Suppressor macrophage treated with lipopolysaccharide for 1 hour (primary cell): ENCODE measurements at regions not wholly inside any gene's neighbourhood (a gene's known extent, or its start where the extent isn't known, plus 50 kb on each side); places are given as distances from the start of the nearest gene placed in this dataset.

ENCODE experiments used
- DNase-seq, 3 donors: peaks; one replicate each; pipeline ENCODE4 v3.0.0-alpha.2; 2020 to 2022

DNA sequence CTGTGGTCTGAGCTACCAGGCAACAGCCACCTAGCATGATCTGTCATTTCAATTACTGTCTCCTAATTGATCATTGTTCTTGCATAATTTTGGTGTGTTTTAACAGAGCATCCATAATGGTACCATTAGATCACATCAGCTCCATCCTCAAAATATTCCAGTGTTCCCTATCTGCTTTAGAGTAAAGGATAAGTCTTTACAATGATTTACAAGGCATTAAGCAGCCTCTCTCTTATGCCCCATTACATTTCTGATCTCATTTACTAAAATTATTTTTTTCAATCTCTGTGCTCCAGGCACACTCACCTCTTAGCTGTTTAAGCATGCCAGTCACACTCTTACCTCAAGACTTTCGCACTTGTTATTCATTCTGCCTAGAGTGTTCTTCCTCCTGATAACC, 389.9 kb upstream of the PTPRD start:
- DNase-seq, result no peak

DNA sequence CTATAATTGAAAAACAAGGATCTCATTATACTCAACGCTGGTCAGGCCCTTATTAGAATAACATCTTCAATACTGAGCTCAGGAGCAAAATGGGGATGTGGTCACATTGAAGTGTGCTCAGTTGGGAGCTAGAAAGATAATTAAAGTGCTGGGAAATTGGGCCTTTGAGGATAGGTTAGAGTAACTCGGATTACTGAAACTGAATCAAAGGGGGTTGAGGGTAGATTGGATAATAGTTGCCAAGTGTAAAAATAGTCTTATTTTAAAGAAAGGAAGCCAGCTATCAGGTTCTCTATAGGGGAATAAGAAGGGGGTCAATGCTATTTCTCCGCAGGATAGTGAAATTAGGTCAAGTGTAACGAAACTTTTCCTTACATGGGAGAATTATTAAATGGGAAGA, 391.0 kb upstream of the PTPRD start:
- no peak for DNase-seq

DNA sequence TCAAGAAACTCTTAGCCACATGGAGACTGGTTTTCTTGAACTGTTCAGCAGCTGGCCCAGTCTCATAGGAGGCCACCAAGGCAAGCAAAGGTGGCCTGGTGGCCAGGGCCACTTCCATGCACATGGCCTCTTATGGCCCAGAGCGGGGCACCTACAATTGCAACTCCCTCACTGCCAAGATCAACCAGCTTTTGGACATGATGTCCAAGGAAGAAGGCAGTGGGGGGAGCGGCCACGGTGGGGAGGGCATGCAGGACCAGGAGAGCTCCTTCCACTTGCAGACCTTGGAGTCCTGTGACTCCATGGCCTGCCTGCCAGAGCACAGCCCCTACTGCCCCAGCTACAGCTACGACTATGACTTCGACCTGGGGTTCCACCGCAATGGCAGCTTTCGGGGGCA, 398.9 kb upstream of the PTPRD start:
- no peak for DNase-seq

DNA sequence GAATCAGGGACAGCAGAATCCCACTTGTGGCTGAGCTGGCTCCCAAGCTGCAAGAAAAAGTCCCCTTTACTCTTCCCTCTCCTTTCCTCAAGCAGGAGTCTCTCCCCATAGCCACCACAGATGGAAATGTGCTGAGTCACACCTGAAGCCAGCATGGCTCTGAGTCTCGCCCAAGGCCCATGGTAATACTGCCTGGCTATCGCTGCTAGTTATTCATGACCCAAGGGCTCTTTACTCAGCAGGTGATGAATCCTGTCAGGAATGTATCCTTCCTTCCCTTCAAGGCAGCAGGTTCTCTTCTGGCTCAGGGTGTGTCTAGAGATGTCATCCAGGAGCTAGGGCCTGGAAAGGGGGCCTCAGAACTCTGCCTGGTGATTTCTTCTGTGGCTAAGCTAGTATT, 403.3 kb upstream of the PTPRD start:
- no peak for DNase-seq

DNA sequence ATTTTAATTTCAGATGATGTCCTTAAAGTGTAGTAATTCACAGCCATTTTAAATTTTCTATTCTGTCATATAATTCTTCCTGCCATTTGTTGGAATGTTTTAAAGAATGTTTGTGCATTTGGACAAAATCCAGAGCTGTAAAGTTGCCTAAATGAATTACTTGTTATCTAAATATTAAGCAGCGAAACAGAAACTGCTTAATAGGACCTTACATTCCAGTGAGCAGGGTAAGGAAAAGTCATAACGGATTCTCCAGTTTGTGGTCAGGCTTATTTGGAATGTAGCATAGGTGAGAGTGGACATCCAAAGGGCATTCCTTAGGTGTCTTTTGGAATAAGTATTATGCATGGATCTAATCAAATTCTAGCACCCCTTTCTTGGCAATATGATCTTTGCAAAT, 410.4 kb upstream of the PTPRD start:
- no peak for DNase-seq

DNA sequence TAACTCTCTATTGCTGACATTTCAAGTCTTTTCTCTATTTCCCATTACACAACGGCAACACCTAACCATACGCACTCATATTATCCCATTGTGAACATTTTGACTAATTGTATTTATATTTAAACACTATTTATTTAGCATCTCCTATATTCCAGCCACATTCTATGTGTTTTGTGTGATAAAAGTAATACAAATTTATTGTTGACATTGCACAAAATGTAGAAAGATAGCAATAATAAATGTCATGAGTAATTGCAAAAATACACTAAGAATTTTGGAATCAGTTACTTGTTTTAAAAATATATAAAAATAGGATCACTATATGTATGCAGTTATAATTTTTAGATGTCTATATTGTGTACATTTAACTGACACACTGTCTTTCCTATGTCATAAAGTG, 413.0 kb upstream of the PTPRD start:
- DNase-seq, result no peak

DNA sequence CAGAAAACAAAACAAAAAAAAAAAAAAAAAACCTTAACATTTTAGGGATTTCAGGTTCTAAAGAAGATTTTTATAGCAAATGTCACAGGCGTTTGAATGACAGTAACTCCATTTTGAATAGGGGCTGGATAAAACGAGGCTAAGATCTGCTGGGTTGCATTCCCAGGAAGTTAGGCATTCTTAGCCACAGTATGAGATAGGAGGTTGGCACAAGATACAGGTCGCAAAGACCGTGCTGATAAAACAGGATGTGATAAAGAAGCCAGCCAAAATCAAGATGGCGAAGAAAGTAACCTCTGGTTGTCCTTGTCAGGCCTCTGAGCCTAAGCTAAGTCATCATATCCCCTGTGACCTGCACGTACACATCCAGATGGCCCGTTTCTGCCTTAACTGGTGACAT, 425.6 kb upstream of the PTPRD start:
- DNase-seq, result no peak

DNA sequence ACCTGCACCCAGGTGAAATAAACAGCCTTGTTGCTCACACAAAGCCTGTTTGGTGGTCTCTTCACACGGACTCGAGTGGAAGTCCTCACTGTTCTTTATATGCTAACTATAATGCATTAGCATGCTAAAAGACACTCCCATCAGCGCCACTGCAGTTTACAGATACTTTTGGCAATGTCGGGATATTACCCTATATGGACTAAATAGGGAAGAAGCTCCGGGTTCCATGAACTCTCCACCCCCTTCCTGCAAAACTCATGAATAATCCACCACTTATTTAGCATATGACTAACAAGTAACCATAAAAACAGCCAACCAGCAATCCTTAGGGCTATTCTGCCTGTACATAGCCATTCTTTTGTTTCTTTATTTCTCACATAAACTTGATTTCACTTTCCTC, 426.2 kb upstream of the PTPRD start:
- no peak for DNase-seq

DNA sequence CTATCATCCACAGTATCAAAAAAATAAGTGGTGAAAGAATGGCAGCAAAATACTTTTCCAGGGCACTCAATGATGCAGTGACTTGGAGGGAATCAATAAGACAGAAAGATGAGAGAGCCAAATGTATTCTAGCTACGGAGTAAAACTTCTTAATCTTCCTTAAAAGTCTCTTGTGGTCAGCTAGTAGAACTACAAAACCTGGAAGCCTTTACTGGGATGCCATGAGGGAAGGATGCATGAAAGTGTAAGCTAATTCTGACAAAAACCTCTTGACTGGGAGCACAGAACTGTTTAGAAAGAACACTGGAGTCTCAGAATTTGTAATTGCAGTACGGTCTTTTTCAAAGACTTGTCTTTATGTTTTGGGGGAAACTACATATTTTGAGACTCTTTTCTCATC, 432.8 kb upstream of the PTPRD start:
- DNase-seq, result no peak

DNA sequence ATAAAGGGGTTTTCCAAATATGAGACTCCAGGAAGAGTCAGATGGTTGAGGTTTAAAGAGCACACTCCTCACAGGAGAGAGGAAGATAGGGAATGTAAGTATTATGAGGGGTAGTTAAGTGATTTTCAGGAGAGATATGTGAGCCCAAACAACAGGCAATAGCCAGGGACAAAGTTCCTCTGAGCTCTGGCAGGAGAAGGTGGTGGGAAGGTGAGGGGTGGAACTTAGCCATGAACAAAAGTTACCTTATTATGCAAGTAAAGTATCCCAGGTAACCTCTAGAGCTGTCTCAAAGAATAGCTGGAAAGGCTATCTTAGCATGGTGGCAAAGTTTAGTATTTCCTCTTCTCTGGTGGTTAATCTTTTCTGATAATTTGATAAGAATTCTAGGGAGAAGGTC, 450.5 kb upstream of the PTPRD start:
- DNase-seq, result no peak

DNA sequence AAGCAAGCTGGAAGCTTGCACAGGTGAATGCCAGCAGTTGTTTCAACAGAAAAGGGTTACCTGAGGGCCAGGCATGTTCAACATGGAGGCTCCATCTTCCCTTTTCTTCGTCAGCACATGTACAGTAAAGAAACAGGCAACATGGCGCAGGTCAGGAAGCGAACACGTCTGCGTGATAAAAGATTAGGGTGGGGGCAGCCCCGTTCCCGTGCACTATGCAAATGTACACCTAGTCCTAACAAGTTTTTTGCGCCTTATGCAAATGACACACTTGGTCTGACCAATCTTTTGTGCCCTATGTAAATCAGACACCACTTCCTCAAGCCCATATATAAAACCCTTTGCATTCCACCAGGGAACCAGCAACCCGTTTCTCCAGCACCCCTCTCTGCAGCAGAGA, 452.1 kb upstream of the PTPRD start:
- DNase-seq, result no peak

DNA sequence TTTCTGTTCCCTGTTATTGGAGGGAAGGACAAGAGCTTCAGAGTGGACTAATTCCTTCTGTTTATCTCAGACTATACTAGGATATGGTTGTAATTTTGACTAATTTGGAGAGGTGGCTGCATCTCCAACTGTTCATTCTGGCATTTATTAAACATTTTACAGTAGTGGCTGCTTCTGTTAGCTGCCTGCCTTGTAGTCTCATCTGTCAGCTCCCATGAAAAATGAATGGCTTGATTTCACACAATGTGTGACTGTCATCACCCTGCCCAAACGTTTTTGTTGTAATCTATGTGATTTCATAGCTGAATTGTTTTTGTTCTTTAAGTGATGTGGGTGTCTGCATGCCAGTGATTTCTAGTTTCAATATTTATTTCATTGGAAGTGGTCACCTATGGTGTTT, 459.4 kb upstream of the PTPRD start:
- DNase-seq, result no peak

DNA sequence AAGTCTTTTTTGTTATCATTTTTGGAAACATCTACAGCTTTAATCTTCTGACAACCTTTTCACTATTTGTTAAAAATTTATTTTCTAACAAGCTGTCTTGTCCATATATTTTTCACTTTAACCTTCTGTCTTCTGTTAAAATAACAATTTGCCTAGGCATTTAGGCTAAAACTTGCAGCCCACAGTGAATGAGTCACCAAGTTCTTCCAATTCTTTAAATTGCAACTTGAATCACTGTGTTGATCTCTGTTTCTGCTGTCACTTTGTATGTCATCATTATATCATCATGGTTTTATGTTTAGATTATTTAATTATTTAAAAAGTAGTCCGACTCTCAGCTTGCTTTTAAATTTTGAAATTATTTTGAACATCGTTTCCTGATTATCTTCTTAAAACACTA, 473.8 kb upstream of the PTPRD start:
- DNase-seq, result no peak

DNA sequence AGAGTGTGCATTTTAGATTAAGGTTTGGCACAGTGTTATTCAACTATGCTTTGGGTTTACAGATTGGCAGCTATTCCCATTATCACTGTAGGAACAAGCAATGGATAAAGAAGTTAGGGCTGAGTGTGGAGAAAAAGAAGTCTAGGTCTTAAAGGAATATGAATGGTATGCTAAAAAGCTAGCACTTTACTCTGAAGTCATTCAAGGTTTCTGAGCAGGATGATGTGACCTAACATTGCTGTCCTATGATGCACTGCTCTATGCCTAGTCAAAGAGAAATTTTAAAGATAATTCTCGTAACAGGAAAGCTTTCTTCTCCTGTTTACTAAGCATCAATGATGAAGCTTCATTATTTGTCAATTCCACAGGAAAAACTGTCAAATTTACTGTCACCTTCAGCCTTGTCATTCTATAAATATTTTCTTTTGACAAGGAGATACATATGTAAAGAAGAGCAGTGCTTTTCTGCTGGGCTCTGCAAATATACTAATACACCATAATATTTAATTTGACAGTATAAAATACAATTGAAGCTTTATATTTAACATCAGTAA, 476.1 kb upstream of the PTPRD start:
- DNase-seq, result no peak

DNA sequence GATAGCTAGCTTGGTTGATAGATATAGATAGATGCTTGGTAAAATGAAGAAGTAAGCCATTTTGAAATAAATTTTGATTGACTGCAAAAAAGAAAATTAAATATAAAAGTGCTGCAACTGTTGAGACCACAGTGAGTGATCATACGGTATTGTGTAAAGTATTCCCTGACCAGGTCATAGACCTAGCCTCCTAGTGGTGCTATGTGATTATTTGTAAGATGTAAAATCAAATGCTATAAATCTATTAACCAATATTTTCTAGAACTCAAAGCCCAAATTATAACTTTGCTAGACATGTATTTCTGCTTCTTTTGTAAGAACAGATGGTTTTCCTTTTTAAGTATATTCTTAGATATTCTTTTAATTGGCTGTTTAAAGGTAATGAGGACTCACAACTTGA, 480.2 kb upstream of the PTPRD start:
- no peak for DNase-seq

DNA sequence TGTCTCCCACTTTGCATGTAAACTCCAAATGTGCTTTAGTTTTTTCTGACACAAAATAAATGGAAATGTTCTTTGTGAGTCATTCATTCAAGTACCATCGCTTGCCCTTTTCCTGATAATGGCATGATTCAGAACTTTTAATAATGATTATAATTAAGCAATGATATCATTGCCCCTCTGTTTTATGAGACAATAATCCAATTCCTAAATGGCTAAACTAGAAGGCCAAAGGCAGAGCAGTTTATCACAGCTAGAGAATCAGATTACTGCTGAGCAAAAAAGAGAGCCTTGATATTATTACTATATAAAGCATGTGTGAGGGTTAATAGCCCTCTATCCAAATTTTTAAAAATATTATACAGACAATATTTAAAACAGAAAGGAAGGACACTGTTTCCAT, 484.2 kb upstream of the PTPRD start:
- DNase-seq, result no peak

DNA sequence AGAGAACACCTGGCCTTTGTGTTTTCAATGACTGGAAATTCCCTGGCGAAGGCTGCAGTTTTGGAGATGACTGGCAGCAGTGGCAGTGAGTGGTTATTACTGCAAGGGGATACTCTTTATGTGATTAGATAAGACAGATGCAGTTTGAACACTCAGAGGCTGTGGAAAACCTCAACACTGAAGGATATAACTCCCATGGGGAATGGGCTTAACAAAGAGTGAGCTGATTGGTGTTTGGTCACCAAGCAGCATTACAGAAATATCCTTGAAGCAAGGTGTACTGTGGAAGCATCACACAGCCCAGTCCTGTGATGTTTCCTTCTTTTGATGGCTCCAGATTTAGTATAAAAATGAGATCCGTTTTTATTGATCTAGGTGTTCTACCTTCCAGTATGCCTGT, 490.7 kb upstream of the PTPRD start:
- no peak for DNase-seq

DNA sequence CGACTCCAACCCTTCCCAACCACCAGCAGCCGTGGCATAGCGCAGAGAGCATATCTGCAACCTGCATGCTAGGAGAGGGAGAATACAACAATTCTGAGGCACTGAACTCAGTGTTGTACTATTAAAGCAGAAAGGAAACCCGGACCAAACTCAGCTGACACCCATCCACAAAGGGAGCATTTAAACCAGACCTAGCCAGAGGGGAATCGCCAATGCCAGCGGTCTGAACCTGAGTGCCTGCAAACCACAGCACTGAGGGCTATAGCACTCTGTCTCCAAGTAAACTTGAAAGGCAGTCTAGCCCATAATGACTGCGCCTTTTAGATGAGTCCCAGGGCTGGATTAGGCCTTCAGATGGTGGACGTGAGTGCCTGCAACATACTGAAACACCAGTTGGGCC, 494.4 kb upstream of the PTPRD start:
- DNase-seq, result no peak

DNA sequence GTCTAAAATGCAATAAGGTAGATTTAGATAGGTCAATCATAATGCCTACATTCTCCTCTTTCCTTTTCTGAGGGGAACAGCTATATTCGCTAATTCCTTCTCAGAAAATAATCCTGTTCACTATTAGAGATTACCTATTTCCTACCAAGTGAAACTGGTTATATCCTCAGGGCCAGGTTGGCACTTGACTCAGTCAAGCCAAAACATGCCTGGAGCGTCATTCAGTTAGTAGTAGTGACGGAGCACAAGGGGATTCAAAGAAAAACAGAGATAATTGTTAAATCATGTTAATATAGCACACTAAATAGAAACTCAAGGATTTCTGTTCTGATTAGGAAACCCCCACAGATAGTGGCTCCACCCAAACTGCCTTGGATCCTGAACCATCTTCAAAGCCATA, 515.4 kb upstream of the PTPRD start:
- DNase-seq, result no peak

DNA sequence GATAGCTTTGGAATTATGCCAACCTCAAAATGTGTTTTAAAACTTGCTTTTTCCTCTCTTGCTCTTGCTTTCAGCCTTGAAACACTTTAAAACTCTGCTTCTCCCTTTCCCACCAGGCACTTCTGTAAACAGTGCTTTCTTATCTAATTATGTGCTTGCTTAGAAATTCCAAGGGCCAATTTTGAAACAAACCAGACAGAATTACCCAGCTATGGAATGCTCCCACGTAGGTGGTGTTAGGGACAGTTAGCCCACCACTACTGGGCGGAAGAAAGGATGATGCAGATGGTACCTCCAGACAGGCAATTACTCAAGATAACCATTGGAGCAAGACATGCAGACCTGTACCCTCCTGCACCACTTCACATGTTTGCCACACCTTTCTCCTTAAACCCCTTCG, 523.0 kb upstream of the PTPRD start:
- no peak for DNase-seq

DNA sequence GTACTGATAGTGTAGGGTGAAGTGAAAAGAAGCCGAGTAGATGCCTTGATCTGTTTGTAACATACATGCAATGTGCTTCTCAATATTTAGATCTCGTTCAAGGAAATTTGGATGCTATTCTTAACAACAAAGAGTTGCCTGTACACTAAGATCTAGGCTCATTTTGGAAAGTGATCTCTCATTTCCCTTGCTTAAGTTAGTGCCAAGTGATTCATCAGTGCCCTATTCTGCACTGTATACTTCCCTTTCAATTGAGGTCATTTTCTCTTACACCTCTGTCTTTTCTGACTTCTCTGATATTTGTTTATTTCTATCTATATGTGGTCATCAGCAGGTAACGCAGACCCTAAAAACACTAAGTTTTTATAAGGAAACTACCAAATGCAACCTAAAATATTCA, 528.6 kb upstream of the PTPRD start:
- DNase-seq, result no peak

DNA sequence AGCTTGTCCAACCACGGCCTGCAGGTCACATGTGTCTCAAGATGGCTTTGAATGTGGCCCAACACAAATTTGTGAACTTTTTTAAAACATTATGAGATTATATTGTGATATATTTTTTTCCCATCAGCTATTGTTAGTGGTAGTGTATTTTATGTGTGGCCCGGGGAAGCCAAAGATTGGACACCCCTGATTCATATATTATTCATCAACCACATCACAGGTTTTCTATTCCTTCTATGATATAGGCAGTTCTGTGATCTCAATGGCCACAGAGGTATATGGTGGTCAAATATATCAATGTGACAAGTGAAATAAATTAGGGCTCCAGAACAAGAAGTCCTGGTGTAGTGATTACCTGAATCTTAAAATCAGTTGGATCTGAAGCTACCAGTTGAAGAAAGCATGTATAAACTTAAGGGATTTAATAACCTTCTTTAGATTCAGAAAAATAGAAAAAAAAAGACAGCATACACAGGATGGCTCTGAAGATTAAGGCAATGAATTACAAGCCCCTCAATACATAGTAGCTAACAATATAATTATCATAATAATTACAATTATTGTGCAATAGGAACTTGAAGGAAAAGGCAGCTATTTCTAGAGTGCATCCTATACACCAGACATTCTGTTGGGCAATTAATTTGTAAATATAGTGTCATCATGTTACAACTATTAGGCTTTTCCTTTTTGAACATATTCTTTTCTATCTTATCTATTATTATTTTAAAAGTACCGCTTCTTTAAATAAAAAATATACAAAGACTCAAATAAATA, 530.4 kb upstream of the PTPRD start:
- no peak for DNase-seq

DNA sequence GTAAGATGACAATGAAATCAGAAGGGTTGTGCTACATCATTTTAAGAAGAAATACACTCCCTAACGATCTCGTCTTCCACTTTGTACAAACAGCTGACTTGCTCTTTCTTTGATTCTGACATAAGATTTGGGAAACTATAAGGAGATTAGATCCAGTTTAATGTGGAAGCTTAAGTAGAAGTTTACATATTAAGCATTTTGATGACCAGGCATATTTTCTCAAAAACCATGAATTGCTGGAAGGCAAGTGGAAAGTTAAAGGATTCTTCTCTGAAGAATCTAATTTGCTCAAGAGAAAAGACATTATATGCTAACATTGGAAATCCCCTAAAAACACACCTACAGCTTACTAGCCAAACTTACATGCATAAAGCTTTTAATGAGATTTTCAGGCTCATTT, 531.9 kb upstream of the PTPRD start:
- DNase-seq, result no peak

DNA sequence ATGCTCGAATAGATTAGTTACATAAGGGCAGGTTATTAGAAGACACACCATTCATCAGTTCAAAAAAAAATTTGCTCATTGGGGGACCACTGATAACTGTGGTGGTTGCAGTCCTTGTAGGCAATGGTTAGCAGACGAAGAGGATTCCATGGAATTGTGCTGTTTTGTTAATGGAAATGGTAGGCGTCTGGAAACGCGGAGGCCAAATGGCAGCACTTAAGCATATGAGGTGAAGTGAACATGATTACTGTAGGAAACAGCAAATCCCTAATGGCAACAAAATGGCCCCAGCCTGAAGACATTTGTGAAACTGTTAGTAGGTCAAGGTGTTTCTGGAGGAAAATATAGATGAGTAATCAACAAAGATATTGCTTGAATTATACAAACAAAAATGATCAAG, 535.4 kb upstream of the PTPRD start:
- DNase-seq, result no peak

DNA sequence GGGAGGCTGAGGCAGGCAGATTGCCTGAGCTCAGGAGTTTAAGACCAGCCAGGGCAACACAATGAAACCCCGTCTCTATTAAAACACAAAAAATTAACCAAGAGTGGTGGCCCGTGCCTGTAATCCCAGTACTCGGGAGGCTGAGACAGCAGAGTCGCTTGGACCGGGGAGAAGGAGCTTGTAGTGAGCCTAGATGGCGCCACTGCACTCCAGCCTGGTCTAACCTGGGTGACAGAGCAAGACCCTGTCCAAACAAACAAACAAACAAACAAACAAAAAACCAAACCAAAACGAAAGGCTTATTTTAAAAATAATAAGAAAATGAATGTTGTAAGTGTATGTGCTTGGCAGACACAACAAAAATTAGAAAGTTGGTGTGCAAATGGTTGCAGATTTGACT, 536.3 kb upstream of the PTPRD start:
- DNase-seq, result no peak
